SK-N-SH treated with all-trans-retinoic acid at 6 μM for 48 hours (cell line): ENCODE measurements at regions not wholly inside any gene's neighbourhood (a gene's known extent, or its start where the extent isn't known, plus 50 kb on each side); places are given as distances from the start of the nearest gene placed in this dataset.

Source experiments
- ATAC-seq: fragments of 200-7000 bp; cut with Tn5 transposase; 3 replicates; pipeline ENCODE4 v1.9.1; 2020; ENCODE audit warnings: mild to moderate bottlenecking, moderate library complexity
- ARNTL ChIP-seq: fragments of 450-650 bp; formaldehyde crosslinking; IDR thresholded peaks from 2 replicates; pipeline ENCODE4 v1.5.0; 2020; ENCODE audit warnings: low read depth, mild to moderate bottlenecking, moderate library complexity, borderline replicate concordance
- CREB5 ChIP-seq: fragments of 250-450 bp; sonication (Bioruptor Pico); IDR thresholded peaks from 2 replicates; pipeline ENCODE4 v1.5.1; 2020; ENCODE audit warnings: low read depth, mild to moderate bottlenecking, moderate library complexity
- CSDC2 ChIP-seq: fragments of 250-450 bp; sonication (Bioruptor Pico); IDR thresholded peaks from 2 replicates; pipeline ENCODE4 v1.5.0; 2020; ENCODE audit warnings: mild to moderate bottlenecking, moderate library complexity
- CSRNP3 ChIP-seq: fragments of 250-450 bp; sonication (Bioruptor Pico); IDR thresholded peaks from 2 replicates; pipeline ENCODE4 v1.5.1; 2021; ENCODE audit warnings: mild to moderate bottlenecking, moderate library complexity
- ESRRG ChIP-seq: fragments of 250-450 bp; sonication (Bioruptor Pico); IDR thresholded peaks from 2 replicates; pipeline ENCODE4 v1.6.1; 2021; ENCODE audit warnings: mild to moderate bottlenecking
- GLIS3 ChIP-seq: fragments of 250-450 bp; sonication (Bioruptor Pico); IDR thresholded peaks from 2 replicates; pipeline ENCODE4 v1.5.0; 2020; ENCODE audit warnings: mild to moderate bottlenecking, moderate library complexity
- ISL1 ChIP-seq: fragments of 250-450 bp; sonication (Bioruptor Pico); IDR thresholded peaks from 2 replicates; pipeline ENCODE4 v2.1.2; 2022; ENCODE audit warnings: mild to moderate bottlenecking, moderate library complexity
- OSR1 ChIP-seq: fragments of 250-450 bp; sonication (Bioruptor Pico); IDR thresholded peaks from 2 replicates; pipeline ENCODE4 v1.8.0; 2022; ENCODE audit warnings: moderate library complexity, mild to moderate bottlenecking, inconsistent platforms
- PATZ1 ChIP-seq: fragments of 250-450 bp; sonication (Bioruptor Pico); IDR thresholded peaks from 2 replicates; pipeline ENCODE4 v1.8.0; 2020; ENCODE audit warnings: mild to moderate bottlenecking, moderate library complexity, borderline replicate concordance
- POU6F1 ChIP-seq: fragments of 250-450 bp; sonication (Bioruptor Pico); IDR thresholded peaks from 2 replicates; pipeline ENCODE4 v1.8.0; 2021; ENCODE audit warnings: low read depth, mild to moderate bottlenecking, moderate library complexity, borderline replicate concordance
- RARB ChIP-seq: fragments of 250-450 bp; sonication (Bioruptor Pico); IDR thresholded peaks from 2 replicates; pipeline ENCODE4 v1.8.0; 2021; ENCODE audit warnings: mild to moderate bottlenecking, moderate library complexity
- SNAI2 ChIP-seq: fragments of 250-450 bp; sonication (Bioruptor Pico); IDR thresholded peaks from 2 replicates; pipeline ENCODE4 v1.5.0; 2020; ENCODE audit warnings: mild to moderate bottlenecking, moderate library complexity
- TCF4 ChIP-seq: fragments of 250-450 bp; sonication (Bioruptor Pico); IDR thresholded peaks from 2 replicates; pipeline ENCODE4 v1.8.0; 2021; ENCODE audit warnings: mild to moderate bottlenecking, moderate library complexity, borderline replicate concordance
- TOX ChIP-seq: fragments of 250-450 bp; sonication (Bioruptor Pico); IDR thresholded peaks from 2 replicates; pipeline ENCODE4 v1.8.0; 2021; ENCODE audit warnings: mild to moderate bottlenecking, moderate library complexity, borderline replicate concordance
- TSHZ2 ChIP-seq: fragments of 250-450 bp; sonication (Bioruptor Pico); IDR thresholded peaks from 2 replicates; pipeline ENCODE4 v1.5.0; 2020; ENCODE audit warnings: mild to moderate bottlenecking, moderate library complexity
- ZC3H10 ChIP-seq: fragments of 250-450 bp; sonication (Bioruptor Pico); IDR thresholded peaks from 2 replicates; pipeline ENCODE4 v1.5.1; 2021; ENCODE audit warnings: mild to moderate bottlenecking, moderate library complexity
- ZFP3 ChIP-seq: fragments of 250-450 bp; sonication (Bioruptor Pico); IDR thresholded peaks from 2 replicates; pipeline ENCODE4 v1.5.0; 2020; ENCODE audit warnings: mild to moderate bottlenecking, moderate library complexity
- ZFP30 ChIP-seq: fragments of 450-650 bp; formaldehyde crosslinking; IDR thresholded peaks from 2 replicates; pipeline ENCODE4 v1.5.0; 2022; ENCODE audit warnings: mild to moderate bottlenecking, moderate library complexity
- ZNF565 ChIP-seq: fragments of 450-650 bp; formaldehyde crosslinking; conservative IDR thresholded peaks from 2 replicates; pipeline ENCODE4 v1.5.0; 2020; ENCODE audit warnings: low read depth, mild to moderate bottlenecking, moderate library complexity
- ZNF70 ChIP-seq: fragments of 450-650 bp; formaldehyde crosslinking; IDR thresholded peaks from 2 replicates; pipeline ENCODE4 v1.5.0; 2020; ENCODE audit warnings: mild to moderate bottlenecking, moderate library complexity
- ZNF8 ChIP-seq: fragments of 450-650 bp; formaldehyde crosslinking; IDR thresholded peaks from 2 replicates; pipeline ENCODE4 v1.5.0; 2020; ENCODE audit warnings: mild to moderate bottlenecking, moderate library complexity

GRCh38 chr4:1540601-1541375, 134.5 kb upstream of the NKX1-1 start:
- TF ChIP-seq RARB (CRISPR knock-in tag) (no peak), TOX (CRISPR knock-in tag) (no peak), CSRNP3 (CRISPR knock-in tag) (no peak), SNAI2 (CRISPR knock-in tag) (no peak), ZFP3 (CRISPR knock-in tag) (no peak), CSDC2 (CRISPR knock-in tag) (no peak), POU6F1 (CRISPR knock-in tag) (no peak), OSR1 (CRISPR knock-in tag) (no peak), ZNF70 (no peak), GLIS3 (CRISPR knock-in tag) (no peak), ZNF8 (CRISPR knock-in tag) (no peak), ZC3H10 (CRISPR knock-in tag) (no peak), ISL1 (no peak), ARNTL (no peak), CREB5 (CRISPR knock-in tag) (no peak), PATZ1 (CRISPR knock-in tag) (no peak), TCF4 (CRISPR knock-in tag) (no peak)
- no peak; the same call in 2 of the 3 replicates for ATAC-seq

GRCh38 chr4:1539859-1540600, 133.8 kb upstream of the NKX1-1 start:
- no peak for ATAC-seq
- TF ChIP-seq CSDC2 (CRISPR knock-in tag): no peak
- no peak for TF ChIP-seq TSHZ2 (CRISPR knock-in tag)
- no peak for TF ChIP-seq ZNF8 (CRISPR knock-in tag)
- TF ChIP-seq ZNF70: no peak
- TF ChIP-seq ARNTL: no peak
- no peak for TF ChIP-seq ZNF565 (CRISPR knock-in tag)
- TF ChIP-seq TCF4 (CRISPR knock-in tag): no peak
- no peak for TF ChIP-seq GLIS3 (CRISPR knock-in tag)
- no peak for TF ChIP-seq PATZ1 (CRISPR knock-in tag)
- no peak for TF ChIP-seq CSRNP3 (CRISPR knock-in tag)
- no peak for TF ChIP-seq ZC3H10 (CRISPR knock-in tag)
- TF ChIP-seq SNAI2 (CRISPR knock-in tag): no peak
- no peak for TF ChIP-seq CREB5 (CRISPR knock-in tag)
- no peak for TF ChIP-seq ZFP30 (CRISPR knock-in tag)
- no peak for TF ChIP-seq TOX (CRISPR knock-in tag)
- TF ChIP-seq ESRRG (CRISPR knock-in tag): no peak
- no peak for TF ChIP-seq ISL1
